ENCODE measurements at regions not wholly inside any gene's neighbourhood (a gene's known extent, or its start where the extent isn't known, plus 50 kb on each side); places are given as distances from the start of the nearest gene placed in this dataset.

- no peaks in the 10 kb centered on the region for H3K79me2 ChIP-seq (ENCODE audit: insufficient read depth, low read length)
- H3K4me2 ChIP-seq (ENCODE audit: insufficient read depth, insufficient read length, low read length): no peak overlapping the region
- no peak overlapping the region for H3K4me3 Mint-ChIP-seq
- H2BK20ac ChIP-seq (ENCODE audit: low read depth, low read length, poor library complexity, severe bottlenecking): no peak overlapping the region
- H4K20me1 ChIP-seq (ENCODE audit: control insufficient read depth, insufficient read depth, insufficient read length): no peaks in the 10 kb centered on the region
- H3T11ph ChIP-seq (ENCODE audit: low read length): no peak overlapping the region
- H3K56ac ChIP-seq (ENCODE audit: insufficient read length, low read depth, low read length): no peak overlapping the region
- H3K14ac ChIP-seq (ENCODE audit: insufficient read depth, low read length): no peak overlapping the region
- H3K4me1 ChIP-seq (ENCODE audit: insufficient read depth, low read length): no peaks in the 10 kb centered on the region; the same call in 1 of the 2 replicates
- no peak overlapping the region for H2AK5ac ChIP-seq (ENCODE audit: insufficient read length, low read length)
- no peak overlapping the region for H2BK120ac ChIP-seq (ENCODE audit: low read depth, low read length, poor library complexity, severe bottlenecking)
- H3K18ac ChIP-seq (ENCODE audit: insufficient read length, low read depth, low read length): no peak overlapping the region
- H3K4ac ChIP-seq (ENCODE audit: low read depth, low read length): no peak overlapping the region
- H3K9ac ChIP-seq (ENCODE audit: extremely low read depth, insufficient read length, low read length): no peak overlapping the region
- H3K9me3 Mint-ChIP-seq: no peaks in the 10 kb centered on the region; a peak in 2 of 5 replicates
- H3K27me3 Mint-ChIP-seq (ENCODE audit: low read depth): no peaks in the 10 kb centered on the region
- no peaks in the 10 kb centered on the region for H3K23me2 ChIP-seq (ENCODE audit: insufficient read length, low read depth, low read length, poor library complexity, severe bottlenecking)
- H3K9me3 ChIP-seq (ENCODE audit: control insufficient read depth, low read depth, low read length): no peaks in the 10 kb centered on the region
- H4K8ac ChIP-seq (replicated peaks; ENCODE audit: insufficient read length, low read depth, low read length): no peak overlapping the region
- no peak overlapping the region for H3K27ac Mint-ChIP-seq
- H3K23ac ChIP-seq (ENCODE audit: insufficient read length, low read depth, low read length): no peak overlapping the region
- no peaks in the 10 kb centered on the region for H3K36me3 Mint-ChIP-seq (ENCODE audit: insufficient read depth in 1 of 3, low read depth in 3 of 3)
- H3K79me1 ChIP-seq (ENCODE audit: insufficient read depth, low read depth, low read length, poor library complexity, severe bottlenecking): no peaks in the 10 kb centered on the region
- no peak for TF ChIP-seq CTCF (conservative IDR thresholded peaks at IDR 0.05)
- no peak overlapping the region for H4K5ac ChIP-seq (ENCODE audit: insufficient read length, low read depth, low read length)
- H2BK12ac ChIP-seq (ENCODE audit: insufficient read length, low read depth, low read length): no peak overlapping the region
- H3K4me1 Mint-ChIP-seq: peaks cover 3 to 14% of the 10 kb centered on the region in 2 experiments; a peak in 3 of 4 replicates
- H2BK15ac ChIP-seq (ENCODE audit: low read depth, low read length): no peak overlapping the region
- no peak overlapping the region for H2AFZ ChIP-seq (ENCODE audit: low read length)
- H2BK5ac ChIP-seq (ENCODE audit: insufficient read length, low read length): no peak overlapping the region
- no peak overlapping the region for H4K91ac ChIP-seq (ENCODE audit: insufficient read length, low read depth, low read length)
- no peak for DNase-seq
- no peaks in the 10 kb centered on the region for H3K27me3 ChIP-seq (ENCODE audit: insufficient read depth, low read length)
- no peak overlapping the region for H3K27ac ChIP-seq (ENCODE audit: insufficient read length, low read depth, low read length)
These were observed 152.4 kb upstream of the PWP1 start for GRCh38 chr12:107533218-107533617.

All from H9 (cell line).